ENCODE measurements at regions not wholly inside any gene's neighbourhood (a gene's known extent, or its start where the extent isn't known, plus 50 kb on each side); places are given as distances from the start of the nearest gene placed in this dataset.
"Not testable (repeated sequence)": the region's sequence is repeated elsewhere in the genome, so short reads cannot be mapped to it uniquely, and the experiment has no call there.

GRCh38 chr15:29648415-29648814, 173.9 kb downstream of the TJP1 start:
- not testable (repeated sequence) for H3K27ac Mint-ChIP-seq; ATAC-seq (replicated peaks); H3K27me3 Mint-ChIP-seq; H3K4me3 Mint-ChIP-seq; H3K36me3 Mint-ChIP-seq; H3K9me3 Mint-ChIP-seq; DNase-seq; H3K4me1 Mint-ChIP-seq

GRCh38 chr15:29645841-29646240, 176.4 kb downstream of the TJP1 start:
- DNase-seq (no peak), ATAC-seq (replicated peaks) (no peak)
- Mint-ChIP-seq H3K27ac (no peak overlapping the region), H3K4me3 (no peak overlapping the region), H3K36me3 (no peaks in the 10 kb centered on the region), H3K9me3 (peaks cover 5 to 7% of the 10 kb centered on the region in 2 donors), H3K27me3 (no peaks in the 10 kb centered on the region), H3K4me1 (no peaks in the 10 kb centered on the region)

- not testable (repeated sequence) for H3K4me1 Mint-ChIP-seq; ATAC-seq (replicated peaks); H3K36me3 Mint-ChIP-seq; H3K27ac Mint-ChIP-seq; DNase-seq; H3K4me3 Mint-ChIP-seq; H3K9me3 Mint-ChIP-seq; H3K27me3 Mint-ChIP-seq
Observed at GRCh38 chr15:29644361-29644760, 177.9 kb downstream of the TJP1 start.

- no peaks in the 10 kb centered on the region for H3K4me1 Mint-ChIP-seq
- H3K4me3 Mint-ChIP-seq = no peak overlapping the region
- ATAC-seq (replicated peaks) (no peak), DNase-seq (no peak)
- H3K27ac Mint-ChIP-seq = no peak overlapping the region
- no peaks in the 10 kb centered on the region for H3K36me3 Mint-ChIP-seq
- H3K27me3 Mint-ChIP-seq = no peaks in the 10 kb centered on the region
- peaks cover 3% of the 10 kb centered on the region in 2 donors for H3K9me3 Mint-ChIP-seq
Observed at GRCh38 chr15:29638781-29639180, 183.5 kb downstream of the TJP1 start.

- no peak overlapping the region for H3K27ac Mint-ChIP-seq
- no peaks in the 10 kb centered on the region for H3K27me3 Mint-ChIP-seq
- DNase-seq = no peak
- ATAC-seq (replicated peaks) = no peak
- peaks cover 0 to under 1% of the 10 kb centered on the region in 2 donors for H3K9me3 Mint-ChIP-seq
- H3K4me1 Mint-ChIP-seq = no peaks in the 10 kb centered on the region
- H3K4me3 Mint-ChIP-seq = no peak overlapping the region
- H3K36me3 Mint-ChIP-seq = no peaks in the 10 kb centered on the region
Observed at GRCh38 chr15:29638011-29638410, 184.3 kb downstream of the TJP1 start.

GRCh38 chr15:29637555-29637954, 184.7 kb downstream of the TJP1 start:
- no peak for DNase-seq
- Mint-ChIP-seq H3K9me3 (no peaks in the 10 kb centered on the region), H3K4me3 (no peak overlapping the region), H3K27ac (no peak overlapping the region), H3K4me1 (no peaks in the 10 kb centered on the region), H3K36me3 (no peaks in the 10 kb centered on the region), H3K27me3 (no peaks in the 10 kb centered on the region)
- no peak for ATAC-seq (replicated peaks)

- H3K4me3 Mint-ChIP-seq = no peak overlapping the region
- DNase-seq (no peak), ATAC-seq (replicated peaks) (no peak)
- H3K36me3 Mint-ChIP-seq = no peaks in the 10 kb centered on the region
- H3K4me1 Mint-ChIP-seq = no peaks in the 10 kb centered on the region
- H3K27me3 Mint-ChIP-seq = no peaks in the 10 kb centered on the region
- H3K27ac Mint-ChIP-seq = no peak overlapping the region
- no peaks in the 10 kb centered on the region for H3K9me3 Mint-ChIP-seq
Observed at GRCh38 chr15:29636921-29637320, 185.3 kb downstream of the TJP1 start.

GRCh38 chr15:29636140-29636539, 186.1 kb downstream of the TJP1 start:
- H3K27ac Mint-ChIP-seq = no peak overlapping the region
- no peaks in the 10 kb centered on the region for H3K4me1 Mint-ChIP-seq
- DNase-seq (no peak), ATAC-seq (replicated peaks) (no peak)
- H3K27me3 Mint-ChIP-seq = no peaks in the 10 kb centered on the region
- no peak overlapping the region for H3K4me3 Mint-ChIP-seq
- no peaks in the 10 kb centered on the region for H3K36me3 Mint-ChIP-seq
- no peaks in the 10 kb centered on the region for H3K9me3 Mint-ChIP-seq

- H3K27ac Mint-ChIP-seq = no peak overlapping the region
- ATAC-seq (replicated peaks) (no peak), DNase-seq (no peak)
- H3K9me3 Mint-ChIP-seq = no peaks in the 10 kb centered on the region
- H3K4me1 Mint-ChIP-seq = no peaks in the 10 kb centered on the region
- no peaks in the 10 kb centered on the region for H3K36me3 Mint-ChIP-seq
- no peaks in the 10 kb centered on the region for H3K27me3 Mint-ChIP-seq
- no peak overlapping the region for H3K4me3 Mint-ChIP-seq
Observed at GRCh38 chr15:29635513-29636098, 186.7 kb downstream of the TJP1 start.

- H3K9me3 Mint-ChIP-seq = no peaks in the 10 kb centered on the region
- no peaks in the 10 kb centered on the region for H3K4me1 Mint-ChIP-seq
- DNase-seq (no peak), ATAC-seq (replicated peaks) (no peak)
- H3K4me3 Mint-ChIP-seq = no peak overlapping the region
- H3K27me3 Mint-ChIP-seq = no peaks in the 10 kb centered on the region
- no peak overlapping the region for H3K27ac Mint-ChIP-seq
- H3K36me3 Mint-ChIP-seq = no peaks in the 10 kb centered on the region
Observed at GRCh38 chr15:29633971-29634370, 188.3 kb downstream of the TJP1 start.

GRCh38 chr15:29632671-29633406, 189.4 kb downstream of the TJP1 start:
- Mint-ChIP-seq H3K27me3 (no peaks in the 10 kb centered on the region), H3K36me3 (no peaks in the 10 kb centered on the region), H3K4me1 (no peaks in the 10 kb centered on the region), H3K4me3 (no peak overlapping the region), H3K9me3 (peaks cover 0 to 3% of the 10 kb centered on the region in 2 donors), H3K27ac (no peak overlapping the region)
- ATAC-seq (replicated peaks) = no peak
- DNase-seq = no peak

GRCh38 chr15:29631076-29632070, 190.9 kb downstream of the TJP1 start:
- no peak overlapping the region for H3K27ac Mint-ChIP-seq
- no peaks in the 10 kb centered on the region for H3K4me1 Mint-ChIP-seq
- DNase-seq = no peak
- peaks cover 0 to 6% of the 10 kb centered on the region in 2 donors for H3K9me3 Mint-ChIP-seq
- ATAC-seq (replicated peaks) = no peak
- H3K4me3 Mint-ChIP-seq = no peak overlapping the region
- H3K36me3 Mint-ChIP-seq = no peaks in the 10 kb centered on the region
- no peaks in the 10 kb centered on the region for H3K27me3 Mint-ChIP-seq

- H3K9me3 Mint-ChIP-seq = peaks cover 0 to 13% of the 10 kb centered on the region in 2 donors
- H3K4me3 Mint-ChIP-seq = no peak overlapping the region
- ATAC-seq (replicated peaks) = no peak
- no peaks in the 10 kb centered on the region for H3K27me3 Mint-ChIP-seq
- no peak for DNase-seq
- no peak overlapping the region for H3K27ac Mint-ChIP-seq
- H3K4me1 Mint-ChIP-seq = no peaks in the 10 kb centered on the region
- no peaks in the 10 kb centered on the region for H3K36me3 Mint-ChIP-seq
Observed at GRCh38 chr15:29624271-29624670, 198.0 kb downstream of the TJP1 start.

GRCh38 chr15:29623116-29623639, 199.1 kb downstream of the TJP1 start:
- H3K27ac Mint-ChIP-seq = no peak overlapping the region
- no peak for DNase-seq
- no peak overlapping the region for H3K4me3 Mint-ChIP-seq

More at GRCh38 chr15:29623116-29623639, 199.1 kb downstream of the TJP1 start:
- H3K27me3 Mint-ChIP-seq = no peaks in the 10 kb centered on the region
- ATAC-seq (replicated peaks) = no peak
- no peaks in the 10 kb centered on the region for H3K4me1 Mint-ChIP-seq
- H3K9me3 Mint-ChIP-seq = peaks cover 0 to 12% of the 10 kb centered on the region in 2 donors
- no peaks in the 10 kb centered on the region for H3K36me3 Mint-ChIP-seq
